ENCODE measurements at regions not wholly inside any gene's neighbourhood (a gene's known extent, or its start where the extent isn't known, plus 50 kb on each side); places are given as distances from the start of the nearest gene placed in this dataset.
"Not testable (repeated sequence)": the region's sequence is repeated elsewhere in the genome, so short reads cannot be mapped to it uniquely, and the experiment has no call there.

GRCh38 chr3:178140531-178141304 is 395.5 kb upstream of the KCNMB2 start:
- DNase-seq (ENCODE audit: low read depth in 2 of 2), result no peak

- not testable (repeated sequence) for DNase-seq (ENCODE audit: low read depth in 2 of 2)
These were observed 394.9 kb upstream of the KCNMB2 start for GRCh38 chr3:178141305-178141684.

- DNase-seq (ENCODE audit: low read depth in 2 of 2), result no peak
These were observed 389.8 kb upstream of the KCNMB2 start for GRCh38 chr3:178146406-178146831.

- no peak for DNase-seq (ENCODE audit: low read depth in 2 of 2)
These were observed 389.2 kb upstream of the KCNMB2 start for GRCh38 chr3:178147001-178147400.

- DNase-seq (ENCODE audit: low read depth in 2 of 2), result no peak
These were observed 384.0 kb upstream of the KCNMB2 start for GRCh38 chr3:178152031-178152806.

- DNase-seq (ENCODE audit: low read depth in 2 of 2), result no peak
These were observed 383.2 kb upstream of the KCNMB2 start for GRCh38 chr3:178152988-178153387.

GRCh38 chr3:178155521-178155920 is 380.7 kb upstream of the KCNMB2 start:
- no peak for DNase-seq (ENCODE audit: low read depth in 2 of 2)

GRCh38 chr3:178156301-178156700 is 379.9 kb upstream of the KCNMB2 start:
- DNase-seq (ENCODE audit: low read depth in 2 of 2), result no peak

GRCh38 chr3:178159691-178160220 is 376.5 kb upstream of the KCNMB2 start:
- DNase-seq (ENCODE audit: low read depth in 2 of 2), result no peak

- no peak for DNase-seq (ENCODE audit: low read depth in 2 of 2)
These were observed 366.8 kb upstream of the KCNMB2 start for GRCh38 chr3:178169421-178169820.

- DNase-seq (ENCODE audit: low read depth in 2 of 2), result no peak
These were observed 365.3 kb upstream of the KCNMB2 start for GRCh38 chr3:178170698-178171535.

- DNase-seq (ENCODE audit: low read depth in 2 of 2), result no peak
These were observed 364.1 kb upstream of the KCNMB2 start for GRCh38 chr3:178172121-178172520.

GRCh38 chr3:178174201-178174915 is 361.9 kb upstream of the KCNMB2 start:
- DNase-seq (ENCODE audit: low read depth in 2 of 2), result no peak

GRCh38 chr3:178181088-178181487 is 355.1 kb upstream of the KCNMB2 start:
- no peak for DNase-seq (ENCODE audit: low read depth in 2 of 2)

GRCh38 chr3:178181784-178182183 is 354.5 kb upstream of the KCNMB2 start:
- no peak for DNase-seq (ENCODE audit: low read depth in 2 of 2)

GRCh38 chr3:178182337-178182779 is 353.9 kb upstream of the KCNMB2 start:
- no peak for DNase-seq (ENCODE audit: low read depth in 2 of 2)

GRCh38 chr3:178184833-178185232 is 351.4 kb upstream of the KCNMB2 start:
- no peak for DNase-seq (ENCODE audit: low read depth in 2 of 2)

GRCh38 chr3:178186666-178187065 is 349.6 kb upstream of the KCNMB2 start:
- DNase-seq (ENCODE audit: low read depth in 2 of 2), result no peak

GRCh38 chr3:178189854-178190253 is 346.4 kb upstream of the KCNMB2 start:
- no peak for DNase-seq (ENCODE audit: low read depth in 2 of 2)

- no peak for DNase-seq (ENCODE audit: low read depth in 2 of 2)
These were observed 342.4 kb upstream of the KCNMB2 start for GRCh38 chr3:178193846-178194245.

- no peak for DNase-seq (ENCODE audit: low read depth in 2 of 2)
These were observed 341.7 kb upstream of the KCNMB2 start for GRCh38 chr3:178194539-178194938.

Measured in stimulated activated CD8-positive, alpha-beta memory T cell treated with anti-CD3 and anti-CD28 coated beads, Interleukin-15, amount 100 ng/mL, for 4 hours (primary cell).